ENCODE measurements at regions not wholly inside any gene's neighbourhood (a gene's known extent, or its start where the extent isn't known, plus 50 kb on each side); places are given as distances from the start of the nearest gene placed in this dataset.
A peak's percentile ranks its signal among the peaks of the same experiment; 100 is the strongest.

DNA sequence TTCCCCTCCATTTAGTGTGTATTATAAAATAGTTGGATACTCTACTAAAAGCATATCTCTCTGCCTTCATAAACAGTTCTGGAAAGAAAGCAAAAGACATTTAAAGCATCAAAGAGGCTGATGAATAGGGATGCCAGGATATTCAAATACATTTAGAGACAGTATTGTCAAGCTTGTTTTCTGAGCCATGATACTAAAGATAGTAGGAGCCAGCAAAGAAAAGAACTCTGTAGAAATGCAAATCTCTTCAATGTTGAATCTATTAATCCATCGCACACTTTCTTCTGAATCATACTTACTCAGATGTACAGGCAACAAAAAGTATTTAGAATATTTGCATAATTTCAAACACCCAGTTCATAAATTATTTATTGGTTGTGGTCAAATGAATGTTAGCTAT is 207.1 kb upstream of the MEF2C start:
- TF ChIP-seq, protein P1, sequence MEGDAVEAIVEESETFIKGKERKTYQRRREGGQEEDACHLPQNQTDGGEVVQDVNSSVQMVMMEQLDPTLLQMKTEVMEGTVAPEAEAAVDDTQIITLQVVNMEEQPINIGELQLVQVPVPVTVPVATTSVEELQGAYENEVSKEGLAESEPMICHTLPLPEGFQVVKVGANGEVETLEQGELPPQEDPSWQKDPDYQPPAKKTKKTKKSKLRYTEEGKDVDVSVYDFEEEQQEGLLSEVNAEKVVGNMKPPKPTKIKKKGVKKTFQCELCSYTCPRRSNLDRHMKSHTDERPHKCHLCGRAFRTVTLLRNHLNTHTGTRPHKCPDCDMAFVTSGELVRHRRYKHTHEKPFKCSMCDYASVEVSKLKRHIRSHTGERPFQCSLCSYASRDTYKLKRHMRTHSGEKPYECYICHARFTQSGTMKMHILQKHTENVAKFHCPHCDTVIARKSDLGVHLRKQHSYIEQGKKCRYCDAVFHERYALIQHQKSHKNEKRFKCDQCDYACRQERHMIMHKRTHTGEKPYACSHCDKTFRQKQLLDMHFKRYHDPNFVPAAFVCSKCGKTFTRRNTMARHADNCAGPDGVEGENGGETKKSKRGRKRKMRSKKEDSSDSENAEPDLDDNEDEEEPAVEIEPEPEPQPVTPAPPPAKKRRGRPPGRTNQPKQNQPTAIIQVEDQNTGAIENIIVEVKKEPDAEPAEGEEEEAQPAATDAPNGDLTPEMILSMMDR (IDR thresholded peaks at IDR 0.05; ENCODE audit: control extremely low read depth, extremely low read depth): no peak
- ATAC-seq (ENCODE audit: insufficient read depth, low FRiP score) (no peak), DNase-seq (no peak)
- H3K9ac ChIP-seq (ENCODE audit: insufficient read depth in 1 of 2, low read length in 2 of 2): no peak overlapping the region
- peaks cover 0 to 2% (median 0%) of the 10 kb centered on the region in 5 donors for H3K4me1 ChIP-seq (ENCODE audit: control insufficient read depth in 5 of 5, insufficient read depth in 5 of 5, low read length in 5 of 5)
- H3K27me3 ChIP-seq (ENCODE audit: control insufficient read depth in 3 of 3, insufficient read depth in 3 of 3, low read length in 2 of 3): no peaks in the 10 kb centered on the region
- 96 to 98% methylated on average over 1 of the region's 1 CpG for WGBS, 2 donors
- H3K36me3 ChIP-seq (ENCODE audit: control insufficient read depth in 4 of 4, insufficient read depth in 4 of 4, low read length in 4 of 4): no peaks in the 10 kb centered on the region
- no peak overlapping the region for H3K4me3 ChIP-seq
- H3K27ac ChIP-seq (ENCODE audit: low read depth in 1 of 2, low read length in 1 of 2): no peak overlapping the region
- no peaks in the 10 kb centered on the region for H3K9me3 ChIP-seq (ENCODE audit: control insufficient read depth in 4 of 4, insufficient read depth in 3 of 4, low read length in 3 of 4)

DNA sequence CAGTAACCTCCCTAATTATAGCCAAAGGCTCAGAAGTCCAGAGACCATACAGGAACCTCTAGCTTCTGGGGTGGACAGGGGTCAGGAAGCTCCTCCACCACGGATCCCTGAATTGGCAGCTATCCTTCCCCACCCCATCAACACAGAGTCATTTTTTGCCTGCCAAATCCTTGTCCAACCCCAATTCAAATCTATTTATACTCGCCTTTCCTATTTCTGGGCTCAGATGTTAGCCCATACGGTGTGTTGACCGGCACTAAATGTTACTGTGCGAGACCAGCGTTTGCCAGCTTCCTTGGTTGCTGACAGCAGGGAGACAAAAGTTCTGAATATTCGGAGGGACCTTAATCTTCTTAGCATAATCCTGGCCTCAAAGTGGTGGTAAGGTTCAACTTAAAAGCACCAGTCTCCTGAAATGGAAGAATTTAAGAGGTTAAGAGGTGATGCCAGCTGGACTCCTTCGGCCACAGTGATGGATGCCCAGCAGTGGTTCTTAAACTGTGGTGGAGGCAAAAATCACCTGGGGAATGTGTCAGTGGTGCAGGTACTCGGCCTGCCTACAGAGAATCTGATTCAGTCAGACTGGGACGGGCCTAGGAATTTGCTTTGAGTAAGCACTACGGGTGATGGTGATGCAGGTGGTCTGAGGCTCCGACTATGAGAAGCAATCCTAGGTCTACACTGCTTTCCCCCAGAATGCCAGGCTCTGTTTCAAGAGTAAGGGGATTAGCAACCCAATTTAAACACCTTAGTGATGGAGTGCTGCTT is 204.8 kb upstream of the MEF2C start:
- ATAC-seq (ENCODE audit: insufficient read depth, low FRiP score) (no peak), DNase-seq (peak in 1 of 3 donors; percentile 2)
- TF ChIP-seq, protein P1 (IDR thresholded peaks at IDR 0.05; ENCODE audit: control extremely low read depth, extremely low read depth): no peak
- 84 to 93% methylated on average over 12 of the region's 12 CpGs for WGBS, 2 donors
- no peaks in the 10 kb centered on the region for H3K9me3 ChIP-seq (ENCODE audit: control insufficient read depth in 4 of 4, insufficient read depth in 3 of 4, low read length in 3 of 4)
- H3K27ac ChIP-seq (ENCODE audit: low read depth in 1 of 2, low read length in 1 of 2): no peak overlapping the region
- no peak overlapping the region for H3K4me3 ChIP-seq
- H3K4me1 ChIP-seq (ENCODE audit: control insufficient read depth in 5 of 5, insufficient read depth in 5 of 5, low read length in 5 of 5): peaks cover 0 to 2% (median 0%) of the 10 kb centered on the region in 5 donors
- no peaks in the 10 kb centered on the region for H3K27me3 ChIP-seq (ENCODE audit: control insufficient read depth in 3 of 3, insufficient read depth in 3 of 3, low read length in 2 of 3)
- no peak overlapping the region for H3K9ac ChIP-seq (ENCODE audit: insufficient read depth in 1 of 2, low read length in 2 of 2)
- H3K36me3 ChIP-seq (ENCODE audit: control insufficient read depth in 4 of 4, insufficient read depth in 4 of 4, low read length in 4 of 4): no peaks in the 10 kb centered on the region

DNA sequence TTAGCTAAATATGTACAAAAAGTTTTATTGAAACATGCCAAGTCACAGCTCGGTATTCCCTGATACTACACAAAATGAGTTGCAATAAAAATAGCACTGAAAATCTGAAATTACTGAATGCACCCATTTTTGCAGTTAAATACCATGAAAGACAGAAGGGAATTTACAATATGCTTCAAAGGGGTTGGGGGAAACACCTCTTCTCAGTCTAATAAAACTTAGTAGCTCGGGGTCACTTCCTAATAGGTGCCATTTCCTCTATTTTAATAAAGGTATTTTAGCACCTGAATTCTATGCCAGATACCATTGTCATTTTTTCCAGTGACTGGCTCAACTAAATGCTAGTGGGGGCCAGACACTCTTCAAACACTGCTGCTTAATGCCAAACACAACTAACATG is 204.1 kb upstream of the MEF2C start:
- WGBS, 2 donors: 89 to 90% methylated on average over 2 of the region's 2 CpGs
- no peak overlapping the region for H3K27ac ChIP-seq (ENCODE audit: low read depth in 1 of 2, low read length in 1 of 2)
- no peaks in the 10 kb centered on the region for H3K27me3 ChIP-seq (ENCODE audit: control insufficient read depth in 3 of 3, insufficient read depth in 3 of 3, low read length in 2 of 3)
- TF ChIP-seq, protein P1 (IDR thresholded peaks at IDR 0.05; ENCODE audit: control extremely low read depth, extremely low read depth): no peak
- H3K9ac ChIP-seq (ENCODE audit: insufficient read depth in 1 of 2, low read length in 2 of 2): no peak overlapping the region
- H3K4me1 ChIP-seq (ENCODE audit: control insufficient read depth in 5 of 5, insufficient read depth in 5 of 5, low read length in 5 of 5): peaks cover 0 to 2% (median 0%) of the 10 kb centered on the region in 5 donors
- H3K9me3 ChIP-seq (ENCODE audit: control insufficient read depth in 4 of 4, insufficient read depth in 3 of 4, low read length in 3 of 4): no peaks in the 10 kb centered on the region
- no peaks in the 10 kb centered on the region for H3K36me3 ChIP-seq (ENCODE audit: control insufficient read depth in 4 of 4, insufficient read depth in 4 of 4, low read length in 4 of 4)
- no peak for ATAC-seq (ENCODE audit: insufficient read depth, low FRiP score)
- H3K4me3 ChIP-seq: no peak overlapping the region
- no peak for DNase-seq

Measured in lung (tissue), 11 donors.